DMS79 treated with DMSO at 0.1 percent for 48 hours (cell line): ENCODE measurements at regions not wholly inside any gene's neighbourhood (a gene's known extent, or its start where the extent isn't known, plus 50 kb on each side); places are given as distances from the start of the nearest gene placed in this dataset.

Experiments
- DNase-seq: peaks from one replicate; lab custom pipeline; 2025; lab: John Stamatoyannopoulos, UW

GRCh38 chr4:185894481-185894880, 82.5 kb upstream of the SORBS2 start:
- DNase-seq: no peak

- no peak for DNase-seq
Observed at GRCh38 chr4:185895351-185895750, 83.4 kb upstream of the SORBS2 start.

GRCh38 chr4:185895866-185896265, 83.9 kb upstream of the SORBS2 start:
- no peak for DNase-seq

GRCh38 chr4:185896817-185897488, 85.0 kb upstream of the SORBS2 start:
- DNase-seq: no peak

- no peak for DNase-seq
Observed at GRCh38 chr4:185898413-185898812, 86.4 kb upstream of the SORBS2 start.

- no peak for DNase-seq
Observed at GRCh38 chr4:185899833-185900232, 87.8 kb upstream of the SORBS2 start.

- DNase-seq: no peak
Observed at GRCh38 chr4:185902654-185903053, 90.7 kb upstream of the SORBS2 start.

GRCh38 chr4:185903205-185903604, 91.2 kb upstream of the SORBS2 start:
- no peak for DNase-seq

GRCh38 chr4:185904381-185904780, 92.4 kb upstream of the SORBS2 start:
- no peak for DNase-seq

GRCh38 chr4:185909972-185910371, 98.0 kb upstream of the SORBS2 start:
- DNase-seq: no peak

- DNase-seq: no peak
Observed at GRCh38 chr4:185911556-185912064, 99.6 kb upstream of the SORBS2 start.

GRCh38 chr4:185912779-185913178, 100.8 kb upstream of the SORBS2 start:
- DNase-seq: no peak

- DNase-seq: no peak
Observed at GRCh38 chr4:185914583-185915199, 102.7 kb upstream of the SORBS2 start.

- DNase-seq: no peak
Observed at GRCh38 chr4:185915271-185915670, 103.3 kb upstream of the SORBS2 start.

- DNase-seq: no peak
Observed at GRCh38 chr4:185915817-185916216, 103.8 kb upstream of the SORBS2 start.

- DNase-seq: no peak
Observed at GRCh38 chr4:185916231-185916630, 104.2 kb upstream of the SORBS2 start.

- no peak for DNase-seq
Observed at GRCh38 chr4:185916683-185917082, 104.7 kb upstream of the SORBS2 start.

- DNase-seq: no peak
Observed at GRCh38 chr4:185919107-185919506, 107.1 kb upstream of the SORBS2 start.

GRCh38 chr4:185920171-185920570, 108.2 kb upstream of the SORBS2 start:
- DNase-seq: no peak

- DNase-seq: no peak
Observed at GRCh38 chr4:185920691-185921260, 108.8 kb upstream of the SORBS2 start.

- DNase-seq: no peak
Observed at GRCh38 chr4:185921583-185922555, 109.9 kb upstream of the SORBS2 start.

GRCh38 chr4:185924458-185925044, 112.6 kb upstream of the SORBS2 start:
- no peak for DNase-seq
